Loucy (cell line): ENCODE measurements at regions not wholly inside any gene's neighbourhood (a gene's known extent, or its start where the extent isn't known, plus 50 kb on each side); places are given as distances from the start of the nearest gene placed in this dataset.
A peak's percentile ranks its signal among the peaks of the same experiment; 100 is the strongest.

ENCODE experiments used
- H2AFZ ChIP-seq: fragments of 200-600 bp; sonication (generic); 2 replicates; pipeline ENCODE4 v1.6.0; 2016; ENCODE audit warnings: antibody characterized with exemption, mild to moderate bottlenecking, low read length, moderate library complexity
- H3F3A ChIP-seq: fragments of 200-600 bp; 2 replicates; pipeline ENCODE4 v1.6.0; 2016; ENCODE audit warnings: antibody characterized with exemption, low read depth, mild to moderate bottlenecking
- H3K27me3 ChIP-seq: fragments of 200-600 bp; sonication (generic); 2 replicates; pipeline ENCODE4 v1.6.1; 2014; ENCODE audit warnings: low read length, mild to moderate bottlenecking; ENCODE audit not compliant: insufficient read depth, poor library complexity, severe bottlenecking
- H3K36me3 ChIP-seq: fragments of 200-600 bp; sonication (generic); 2 replicates; pipeline ENCODE4 v1.6.1; 2016; ENCODE audit warnings: low read length; ENCODE audit not compliant: insufficient read depth
- H3K4me1 ChIP-seq: fragments of 200-600 bp; sonication (generic); 2 replicates; pipeline ENCODE4 v1.5.1; 2014; ENCODE audit warnings: low read length, mild to moderate bottlenecking; ENCODE audit not compliant: insufficient read depth, poor library complexity, severe bottlenecking
- H3K4me2 ChIP-seq: fragments of 200-600 bp; sonication (generic); 2 replicates; pipeline ENCODE4 v1.6.0; 2014; ENCODE audit warnings: antibody characterized with exemption, low read length, low read depth, mild to moderate bottlenecking; ENCODE audit not compliant: poor library complexity, severe bottlenecking
- H3K4me3 ChIP-seq: fragments of 200-600 bp; sonication (generic); 2 replicates; pipeline ENCODE4 v1.5.1; 2014; ENCODE audit warnings: low read length, mild to moderate bottlenecking, mixed read lengths; ENCODE audit not compliant: poor library complexity, severe bottlenecking
- H3K79me2 ChIP-seq: fragments of 200-600 bp; sonication (generic); 2 replicates; pipeline ENCODE4 v1.6.1; 2014; ENCODE audit warnings: low read length; ENCODE audit not compliant: insufficient read depth
- H3K9ac ChIP-seq: fragments of 200-600 bp; sonication (generic); 2 replicates; pipeline ENCODE4 v1.6.0; 2014; ENCODE audit warnings: mild to moderate bottlenecking, low read depth, low read length, moderate library complexity; ENCODE audit not compliant: poor library complexity, severe bottlenecking
- H3K9me2 ChIP-seq: fragments of 200-600 bp; sonication (generic); replicated peaks from 2 replicates; pipeline ENCODE4 v1.6.1; 2016; ENCODE audit warnings: low read depth, low read length, mixed read lengths
- H3K9me3 ChIP-seq: fragments of 200-600 bp; sonication (generic); 2 replicates; pipeline ENCODE4 v1.6.1; 2014; ENCODE audit warnings: mild to moderate bottlenecking, antibody characterized with exemption, low read length, low read depth; ENCODE audit not compliant: insufficient read depth
- H4K20me1 ChIP-seq: fragments of 200-600 bp; sonication (generic); 2 replicates; pipeline ENCODE4 v1.6.0; 2014; ENCODE audit warnings: antibody characterized with exemption, low read length, mild to moderate bottlenecking; ENCODE audit not compliant: insufficient read depth, poor library complexity, severe bottlenecking
- CTCF ChIP-seq: fragments of 200-600 bp; sonication (generic); conservative IDR thresholded peaks from 2 replicates; pipeline ENCODE4 v1.5.1; 2014; ENCODE audit warnings: mild to moderate bottlenecking, antibody characterized with exemption, low read length
- EZH2phosphoT487 ChIP-seq: fragments of 200-600 bp; IDR thresholded peaks from 2 replicates; pipeline ENCODE4 v1.6.1; 2018; ENCODE audit warnings: antibody characterized with exemption, mild to moderate bottlenecking, moderate library complexity, borderline replicate concordance

GRCh38 chr17:77891602-77892001 lies 66.9 kb upstream of the TNRC6C start:
- H3K4me2 ChIP-seq = no peak overlapping the region
- no peaks in the 10 kb centered on the region for H3K27me3 ChIP-seq
- no peaks in the 10 kb centered on the region for H3F3A ChIP-seq
- H3K4me1 ChIP-seq = peaks cover 21% of the 10 kb centered on the region
- no peak overlapping the region for H2AFZ ChIP-seq
- TF ChIP-seq CTCF = no peak
- no peak for TF ChIP-seq EZH2phosphoT487
- no peaks in the 10 kb centered on the region for H3K9me2 ChIP-seq
- no peak overlapping the region for H3K4me3 ChIP-seq
- H3K36me3 ChIP-seq = no peaks in the 10 kb centered on the region
- no peaks in the 10 kb centered on the region for H3K79me2 ChIP-seq
- no peaks in the 10 kb centered on the region for H4K20me1 ChIP-seq
- H3K9ac ChIP-seq = no peak overlapping the region
- H3K9me3 ChIP-seq = no peaks in the 10 kb centered on the region

GRCh38 chr17:77892031-77892430 lies 66.5 kb upstream of the TNRC6C start:
- Histone ChIP-seq H3K4me1 (peaks cover 16% of the 10 kb centered on the region), H3K4me2 (no peak overlapping the region), H3F3A (no peaks in the 10 kb centered on the region), H3K9me2 (no peaks in the 10 kb centered on the region), H2AFZ (no peak overlapping the region), H3K9me3 (no peaks in the 10 kb centered on the region), H3K36me3 (no peaks in the 10 kb centered on the region), H4K20me1 (no peaks in the 10 kb centered on the region), H3K4me3 (no peak overlapping the region), H3K9ac (no peak overlapping the region), H3K79me2 (no peaks in the 10 kb centered on the region), H3K27me3 (no peaks in the 10 kb centered on the region)
- no peak for TF ChIP-seq EZH2phosphoT487
- no peak for TF ChIP-seq CTCF

GRCh38 chr17:77892469-77893143 lies 65.9 kb upstream of the TNRC6C start:
- peak overlapping the region; percentile 3 for H3K9ac ChIP-seq
- no peaks in the 10 kb centered on the region for H3K27me3 ChIP-seq
- H3K79me2 ChIP-seq = no peaks in the 10 kb centered on the region
- H3K9me2 ChIP-seq = no peaks in the 10 kb centered on the region
- no peaks in the 10 kb centered on the region for H3K36me3 ChIP-seq
- no peak overlapping the region for H2AFZ ChIP-seq
- TF ChIP-seq CTCF = peak; percentile 76
- TF ChIP-seq EZH2phosphoT487 = no peak
- no peaks in the 10 kb centered on the region for H4K20me1 ChIP-seq
- no peak overlapping the region for H3K4me2 ChIP-seq
- H3F3A ChIP-seq = no peaks in the 10 kb centered on the region
- peaks cover 11% of the 10 kb centered on the region for H3K4me1 ChIP-seq
- no peak overlapping the region for H3K4me3 ChIP-seq
- H3K9me3 ChIP-seq = no peaks in the 10 kb centered on the region
